HUES6 (cell line): ENCODE measurements at regions not wholly inside any gene's neighbourhood (a gene's known extent, or its start where the extent isn't known, plus 50 kb on each side); places are given as distances from the start of the nearest gene placed in this dataset.
"Not testable (repeated sequence)": the region's sequence is repeated elsewhere in the genome, so short reads cannot be mapped to it uniquely, and the experiment has no call there.

Experiments used
- H3K27ac ChIP-seq: 2 replicates; pipeline ENCODE4 v1.7.0; 2013; ENCODE audit warnings: low read depth, mild to moderate bottlenecking, low read length, inconsistent platforms
- H3K27me3 ChIP-seq: 2 replicates; pipeline ENCODE4 v1.6.1; 2013; ENCODE audit warnings: low read length; ENCODE audit not compliant: control insufficient read depth, insufficient read depth
- H3K36me3 ChIP-seq: 2 replicates; pipeline ENCODE4 v1.6.1; 2013; ENCODE audit warnings: low read length; ENCODE audit not compliant: control insufficient read depth, insufficient read depth
- H3K4me1 ChIP-seq: 2 replicates; pipeline ENCODE4 v1.6.1; 2013; ENCODE audit warnings: low read length; ENCODE audit not compliant: control insufficient read depth, insufficient read depth
- H3K4me3 ChIP-seq: 2 replicates; pipeline ENCODE4 v1.5.1; 2013; ENCODE audit warnings: low read depth, low read length
- H3K9ac ChIP-seq: one replicate; pipeline ENCODE4 v1.6.1; 2013; ENCODE audit warnings: mild to moderate bottlenecking, low read length
- H3K9me3 ChIP-seq: 2 replicates; pipeline ENCODE4 v1.6.1; 2013; ENCODE audit warnings: low read depth, low read length; ENCODE audit not compliant: control insufficient read depth, insufficient read depth

GRCh38 chr5:50501491-50502228 is 60.6 kb upstream of the EMB start:
- H3K4me3 ChIP-seq = no peak overlapping the region
- H3K9me3 ChIP-seq = no peaks in the 10 kb centered on the region
- H3K4me1 ChIP-seq = no peaks in the 10 kb centered on the region
- no peak overlapping the region for H3K9ac ChIP-seq
- H3K27ac ChIP-seq = no peak overlapping the region
- H3K36me3 ChIP-seq = no peaks in the 10 kb centered on the region
- no peaks in the 10 kb centered on the region for H3K27me3 ChIP-seq

- not testable (repeated sequence) for H3K9me3 ChIP-seq, H3K4me3 ChIP-seq, H3K9ac ChIP-seq, H3K27me3 ChIP-seq, H3K36me3 ChIP-seq, H3K27ac ChIP-seq, H3K4me1 ChIP-seq
These were observed 72.0 kb upstream of the EMB start for GRCh38 chr5:50513028-50513457.

- not testable (repeated sequence) for H3K9ac ChIP-seq, H3K4me3 ChIP-seq, H3K36me3 ChIP-seq, H3K27me3 ChIP-seq, H3K9me3 ChIP-seq, H3K27ac ChIP-seq, H3K4me1 ChIP-seq
These were observed 80.0 kb upstream of the EMB start for GRCh38 chr5:50521060-50521459.

GRCh38 chr5:50527514-50528060 is 86.5 kb upstream of the EMB start:
- not testable (repeated sequence) for H3K4me1 ChIP-seq, H3K27me3 ChIP-seq, H3K27ac ChIP-seq, H3K9me3 ChIP-seq, H3K4me3 ChIP-seq, H3K36me3 ChIP-seq, H3K9ac ChIP-seq

GRCh38 chr5:50535393-50535792 is 94.3 kb upstream of the EMB start:
- H3K36me3 ChIP-seq = no peaks in the 10 kb centered on the region
- no peak overlapping the region for H3K4me3 ChIP-seq
- H3K27ac ChIP-seq = no peak overlapping the region

GRCh38 chr5:50537534-50537933 is 96.4 kb upstream of the EMB start:
- H3K9ac ChIP-seq, H3K27me3 ChIP-seq, H3K36me3 ChIP-seq, H3K4me3 ChIP-seq, H3K27ac ChIP-seq, H3K4me1 ChIP-seq: not testable (repeated sequence)
- peaks cover 10% of the 10 kb centered on the region for H3K9me3 ChIP-seq

More at GRCh38 chr5:50535393-50535792, 94.3 kb upstream of the EMB start:
- no peaks in the 10 kb centered on the region for H3K27me3 ChIP-seq
- H3K9me3 ChIP-seq = peaks cover 3% of the 10 kb centered on the region; the same call in 1 of the 2 replicates
- no peaks in the 10 kb centered on the region for H3K4me1 ChIP-seq
- no peak overlapping the region for H3K9ac ChIP-seq

GRCh38 chr5:50547303-50547702 is 106.2 kb upstream of the EMB start:
- Histone ChIP-seq H3K4me1 (peaks cover 9% of the 10 kb centered on the region), H3K27ac (no peak overlapping the region), H3K36me3 (no peaks in the 10 kb centered on the region), H3K9me3 (no peaks in the 10 kb centered on the region), H3K4me3 (no peak overlapping the region), H3K27me3 (no peaks in the 10 kb centered on the region), H3K9ac (no peak overlapping the region)

- Histone ChIP-seq H3K36me3 (no peaks in the 10 kb centered on the region), H3K27ac (no peak overlapping the region), H3K4me3 (no peak overlapping the region), H3K9ac (no peak overlapping the region), H3K9me3 (no peaks in the 10 kb centered on the region), H3K4me1 (peaks cover 9% of the 10 kb centered on the region), H3K27me3 (no peaks in the 10 kb centered on the region)
These were observed 109.2 kb upstream of the EMB start for GRCh38 chr5:50550267-50550666.

- no peaks in the 10 kb centered on the region for H3K9me3 ChIP-seq
- no peak overlapping the region for H3K27ac ChIP-seq
- peaks cover 9% of the 10 kb centered on the region for H3K4me1 ChIP-seq
- no peak overlapping the region for H3K9ac ChIP-seq
- H3K27me3 ChIP-seq = no peaks in the 10 kb centered on the region
- H3K36me3 ChIP-seq = no peaks in the 10 kb centered on the region
- H3K4me3 ChIP-seq = no peak overlapping the region
These were observed 109.9 kb upstream of the EMB start for GRCh38 chr5:50550993-50551392.

- H3K4me1 ChIP-seq = peaks cover 9% of the 10 kb centered on the region
- no peaks in the 10 kb centered on the region for H3K9me3 ChIP-seq
- H3K27me3 ChIP-seq = no peaks in the 10 kb centered on the region
- H3K36me3 ChIP-seq = no peaks in the 10 kb centered on the region
- no peak overlapping the region for H3K9ac ChIP-seq
- no peak overlapping the region for H3K4me3 ChIP-seq
- no peak overlapping the region for H3K27ac ChIP-seq
These were observed 112.5 kb upstream of the EMB start for GRCh38 chr5:50553560-50553984.

GRCh38 chr5:50558640-50559039 is 107.8 kb upstream of the PARP8 start:
- not testable (repeated sequence) for H3K36me3 ChIP-seq, H3K27ac ChIP-seq, H3K4me3 ChIP-seq, H3K4me1 ChIP-seq, H3K27me3 ChIP-seq, H3K9ac ChIP-seq, H3K9me3 ChIP-seq
